ENCODE measurements at regions not wholly inside any gene's neighbourhood (a gene's known extent, or its start where the extent isn't known, plus 50 kb on each side); places are given as distances from the start of the nearest gene placed in this dataset.
"Not testable (repeated sequence)": the region's sequence is repeated elsewhere in the genome, so short reads cannot be mapped to it uniquely, and the experiment has no call there.

- TF ChIP-seq CTCF, POLR2A (IDR thresholded peaks at IDR 0.05): not testable (repeated sequence)
Measured at GRCh38 chr16:72578061-72578460, 406.1 kb upstream of the PMFBP1 start.

Measured in right lobe of liver (tissue), 4 donors.